A673 (cell line): ENCODE measurements at regions not wholly inside any gene's neighbourhood (a gene's known extent, or its start where the extent isn't known, plus 50 kb on each side); places are given as distances from the start of the nearest gene placed in this dataset.

ENCODE experiments used
- EZH2 ChIP-seq: fragments of 200-600 bp; sonication (generic); IDR thresholded peaks from 2 replicates; pipeline ENCODE4 v1.6.1; 2017; ENCODE audit warnings: borderline replicate concordance, low read depth, mild to moderate bottlenecking, mixed read lengths, antibody characterized with exemption, low read length; ENCODE audit not compliant: poor library complexity, severe bottlenecking
- TF ChIP-seq, protein P1 (sequence below): fragments of 300-800, 200-600 bp; sonication (generic); conservative IDR thresholded peaks from 2 replicates; pipeline ENCODE4 v1.5.1; 2017; ENCODE audit warnings: low read depth, mild to moderate bottlenecking, antibody characterized with exemption, low read length, moderate library complexity, mixed read lengths

DNA sequence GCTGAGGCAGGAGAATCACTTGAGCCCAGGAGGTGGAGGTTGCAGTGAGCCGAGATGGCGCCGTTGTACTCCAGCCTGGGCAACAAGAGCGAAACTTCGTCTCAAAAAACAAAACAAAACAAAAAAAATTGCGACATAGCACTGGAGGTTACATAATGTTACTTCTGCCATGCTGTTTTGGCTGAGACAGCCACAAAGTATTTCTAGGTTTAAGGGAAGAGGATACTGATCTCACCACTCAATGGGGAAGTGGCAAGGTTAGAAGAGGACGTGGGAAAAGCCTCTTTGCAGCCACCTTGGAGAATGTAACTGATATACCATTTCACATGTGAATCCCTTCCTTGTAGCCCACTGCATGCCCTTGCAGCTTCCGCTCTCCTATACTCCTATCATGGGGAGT, 131.2 kb upstream of the NLRP1 start:
- TF ChIP-seq, protein P1, sequence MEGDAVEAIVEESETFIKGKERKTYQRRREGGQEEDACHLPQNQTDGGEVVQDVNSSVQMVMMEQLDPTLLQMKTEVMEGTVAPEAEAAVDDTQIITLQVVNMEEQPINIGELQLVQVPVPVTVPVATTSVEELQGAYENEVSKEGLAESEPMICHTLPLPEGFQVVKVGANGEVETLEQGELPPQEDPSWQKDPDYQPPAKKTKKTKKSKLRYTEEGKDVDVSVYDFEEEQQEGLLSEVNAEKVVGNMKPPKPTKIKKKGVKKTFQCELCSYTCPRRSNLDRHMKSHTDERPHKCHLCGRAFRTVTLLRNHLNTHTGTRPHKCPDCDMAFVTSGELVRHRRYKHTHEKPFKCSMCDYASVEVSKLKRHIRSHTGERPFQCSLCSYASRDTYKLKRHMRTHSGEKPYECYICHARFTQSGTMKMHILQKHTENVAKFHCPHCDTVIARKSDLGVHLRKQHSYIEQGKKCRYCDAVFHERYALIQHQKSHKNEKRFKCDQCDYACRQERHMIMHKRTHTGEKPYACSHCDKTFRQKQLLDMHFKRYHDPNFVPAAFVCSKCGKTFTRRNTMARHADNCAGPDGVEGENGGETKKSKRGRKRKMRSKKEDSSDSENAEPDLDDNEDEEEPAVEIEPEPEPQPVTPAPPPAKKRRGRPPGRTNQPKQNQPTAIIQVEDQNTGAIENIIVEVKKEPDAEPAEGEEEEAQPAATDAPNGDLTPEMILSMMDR = no peak
- no peak for TF ChIP-seq EZH2
